Retinal pigment epithelial cell (primary cell): ENCODE measurements at regions not wholly inside any gene's neighbourhood (a gene's known extent, or its start where the extent isn't known, plus 50 kb on each side); places are given as distances from the start of the nearest gene placed in this dataset.

Experiments used
- DNase-seq: peaks from one replicate; pipeline ENCODE4 v3.0.0-alpha.2; 2010; ENCODE audit warnings: low read depth
- H3K4me3 ChIP-seq: 2 replicates; pipeline ENCODE4 v1.5.1; 2011; ENCODE audit warnings: mild to moderate bottlenecking, low read length, control low read depth, moderate library complexity
- CTCF ChIP-seq: conservative IDR thresholded peaks from 2 replicates; pipeline ENCODE4 v1.5.1; 2011; ENCODE audit warnings: low read depth, low read length, control low read depth, inconsistent platforms

- DNase-seq = no peak
- TF ChIP-seq CTCF = no peak
- H3K4me3 ChIP-seq = no peak overlapping the region
These were observed 350.2 kb downstream of the IRS2 start for GRCh38 chr13:109436055-109436622.

DNA sequence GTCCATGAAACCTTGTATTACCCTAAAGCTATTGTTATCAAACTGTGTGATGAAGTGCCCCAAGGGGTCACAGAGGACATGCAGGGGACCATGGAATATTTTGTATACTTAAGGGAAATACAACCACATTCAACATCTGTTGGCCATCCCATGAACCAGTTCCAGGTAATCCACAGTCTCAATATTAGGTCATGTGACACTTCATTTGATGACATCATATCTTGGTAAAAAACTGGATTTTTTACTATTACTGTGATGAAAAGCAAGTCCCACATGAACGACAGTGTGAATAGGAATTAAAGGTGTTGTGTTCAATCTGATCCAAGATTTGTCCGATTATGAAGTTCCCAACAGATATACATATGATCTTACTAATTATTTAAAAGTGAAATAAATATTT lies 355.2 kb downstream of the IRS2 start:
- DNase-seq = no peak
- no peak overlapping the region for H3K4me3 ChIP-seq
- no peak for TF ChIP-seq CTCF

DNA sequence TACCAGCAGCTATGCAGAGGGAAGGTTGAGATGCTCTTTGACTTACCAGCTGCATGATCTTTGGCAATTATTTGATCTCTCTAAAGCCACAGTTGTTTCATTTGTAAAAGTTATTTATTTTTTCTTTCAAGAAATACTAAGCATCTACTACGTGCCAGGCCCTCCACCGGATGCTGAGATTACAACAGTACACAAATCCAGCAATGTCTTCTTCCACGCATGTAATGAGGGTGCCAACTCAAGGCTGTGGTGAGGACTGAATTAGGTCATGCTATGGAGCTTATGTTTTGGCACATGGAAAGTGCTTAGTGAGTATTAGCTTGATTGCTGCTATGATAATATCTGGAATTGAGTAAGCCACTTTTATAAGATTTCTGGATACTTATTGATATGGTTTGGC lies 358.2 kb downstream of the IRS2 start:
- no peak for DNase-seq
- TF ChIP-seq CTCF = no peak
- no peak overlapping the region for H3K4me3 ChIP-seq

DNA sequence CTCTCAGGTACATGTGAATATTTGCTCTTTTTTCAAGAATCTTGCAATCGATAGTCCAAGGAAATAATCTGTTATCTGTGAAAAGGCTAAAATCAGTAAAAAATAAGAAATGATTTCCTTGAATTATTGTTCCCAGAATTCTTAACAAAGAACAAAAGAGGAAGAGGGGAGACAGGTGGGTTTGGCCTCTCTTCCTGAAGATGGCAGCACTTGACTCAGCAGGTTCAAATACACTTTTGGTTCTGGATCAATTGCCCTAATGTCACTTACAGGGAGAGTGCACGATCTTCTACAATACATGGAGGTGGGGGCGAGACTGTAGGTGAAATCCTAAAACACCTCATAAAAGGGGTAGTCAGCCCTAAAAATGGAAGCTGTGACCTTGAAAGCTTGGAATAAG lies 358.7 kb downstream of the IRS2 start:
- no peak overlapping the region for H3K4me3 ChIP-seq
- DNase-seq = no peak
- no peak for TF ChIP-seq CTCF

DNA sequence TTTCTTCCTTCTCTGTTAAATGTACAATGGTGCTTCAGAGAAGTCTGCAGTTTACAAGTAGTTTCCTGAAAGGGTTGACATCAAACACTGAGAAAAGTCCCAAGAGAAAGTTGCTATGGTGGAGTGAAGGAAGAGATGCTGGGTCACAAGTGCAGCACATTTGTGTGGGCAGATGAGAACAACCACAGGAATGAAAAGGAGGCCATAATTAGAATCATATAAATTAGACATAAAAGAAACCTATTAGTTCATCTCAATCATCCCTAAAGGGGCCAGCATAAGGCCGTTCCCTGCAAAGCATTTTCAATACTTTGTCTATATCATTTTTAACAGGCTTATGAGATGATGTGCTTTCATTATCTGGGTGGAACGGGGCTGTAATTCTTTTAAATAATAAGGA lies 359.2 kb downstream of the IRS2 start:
- no peak for TF ChIP-seq CTCF
- DNase-seq = no peak
- no peak overlapping the region for H3K4me3 ChIP-seq

GRCh38 chr13:109426690-109426990 lies 359.7 kb downstream of the IRS2 start:
- no peak for TF ChIP-seq CTCF
- no peak overlapping the region for H3K4me3 ChIP-seq
- no peak for DNase-seq

DNA sequence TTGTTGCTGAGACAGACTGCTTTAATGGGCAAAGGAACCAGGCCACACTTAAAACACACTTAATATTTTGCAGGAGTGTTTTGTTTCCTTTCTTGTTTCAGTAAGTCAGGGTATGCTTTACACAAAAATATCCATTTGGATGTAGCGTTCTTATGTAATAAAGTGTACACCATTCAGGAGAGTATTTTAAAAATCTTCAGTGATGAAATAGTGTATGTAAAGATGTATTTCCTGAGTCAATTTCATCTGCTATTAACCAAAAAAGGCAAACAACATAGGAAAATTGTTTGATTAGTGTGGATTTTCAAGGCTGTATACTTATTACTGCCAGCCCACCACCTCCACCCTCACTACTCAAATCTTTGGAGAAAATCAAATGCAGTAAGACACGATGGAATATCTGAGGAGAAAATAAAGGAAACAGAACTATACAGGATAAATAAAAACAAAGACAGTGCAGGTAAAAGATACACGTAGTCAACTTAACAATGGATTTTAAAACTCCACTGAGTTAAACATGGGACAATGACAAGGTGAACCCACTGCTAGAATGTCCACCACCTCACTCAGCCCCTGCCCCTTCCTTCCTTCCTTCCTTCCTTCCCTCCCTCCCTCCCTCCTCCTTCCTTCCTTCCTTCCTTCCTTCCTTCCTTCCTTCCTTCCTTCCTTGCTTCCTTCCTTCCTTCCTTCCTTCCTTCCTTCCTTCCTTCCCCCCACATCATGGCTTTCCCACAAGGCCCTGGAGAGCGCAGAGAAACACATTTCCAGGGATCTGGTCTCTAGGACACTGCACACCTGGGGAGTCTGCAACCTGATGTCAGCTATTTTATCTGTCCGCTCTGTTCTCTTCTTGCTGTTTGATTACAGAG lies 360.3 kb downstream of the IRS2 start:
- DNase-seq = no peak
- TF ChIP-seq CTCF = no peak
- H3K4me3 ChIP-seq = no peak overlapping the region
